SK-N-SH treated with all-trans-retinoic acid at 6 μM for 48 hours (cell line): ENCODE measurements at regions not wholly inside any gene's neighbourhood (a gene's known extent, or its start where the extent isn't known, plus 50 kb on each side); places are given as distances from the start of the nearest gene placed in this dataset.

ENCODE experiments used
- ARNTL ChIP-seq: fragments of 450-650 bp; formaldehyde crosslinking; IDR thresholded peaks from 2 replicates; pipeline ENCODE4 v1.5.0; 2020; ENCODE audit warnings: low read depth, mild to moderate bottlenecking, moderate library complexity, borderline replicate concordance
- GLIS3 ChIP-seq: fragments of 250-450 bp; sonication (Bioruptor Pico); IDR thresholded peaks from 2 replicates; pipeline ENCODE4 v1.5.0; 2020; ENCODE audit warnings: mild to moderate bottlenecking, moderate library complexity
- TCF4 ChIP-seq: fragments of 250-450 bp; sonication (Bioruptor Pico); IDR thresholded peaks from 2 replicates; pipeline ENCODE4 v1.8.0; 2021; ENCODE audit warnings: mild to moderate bottlenecking, moderate library complexity, borderline replicate concordance
- ZNF565 ChIP-seq: fragments of 450-650 bp; formaldehyde crosslinking; conservative IDR thresholded peaks from 2 replicates; pipeline ENCODE4 v1.5.0; 2020; ENCODE audit warnings: low read depth, mild to moderate bottlenecking, moderate library complexity
- TF ChIP-seq, protein P1 (sequence below): fragments of 250-450 bp; sonication (Bioruptor Pico); IDR thresholded peaks from 2 replicates; pipeline ENCODE4 v1.5.1; 2021; ENCODE audit warnings: mild to moderate bottlenecking, moderate library complexity
- TF ChIP-seq, protein P2 (sequence below): fragments of 250-450 bp; sonication (Bioruptor Pico); IDR thresholded peaks from 2 replicates; pipeline ENCODE4 v1.8.0; 2020; ENCODE audit warnings: mild to moderate bottlenecking, moderate library complexity, borderline replicate concordance

DNA sequence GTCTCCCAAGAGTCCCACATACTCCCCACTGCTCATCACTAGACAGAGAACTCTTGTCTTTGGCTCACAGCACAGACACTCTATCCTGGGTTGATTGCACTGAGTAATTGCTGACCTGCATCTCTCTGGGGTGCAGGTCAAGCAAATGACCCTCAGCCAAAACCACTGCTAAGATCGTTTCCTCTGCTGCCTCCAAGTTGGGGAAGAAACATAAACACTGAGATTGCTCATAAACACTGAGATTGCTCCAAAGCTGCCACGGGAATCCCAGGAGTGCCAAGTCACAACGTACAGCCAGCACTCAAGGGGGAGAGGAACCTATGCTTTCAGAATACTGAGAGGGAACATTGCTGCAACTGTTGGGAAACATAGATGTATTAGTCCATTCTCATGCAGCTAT lies 1402.1 kb upstream of the ACO1 start:
- no peak for TF ChIP-seq GLIS3 (CRISPR knock-in tag)
- TF ChIP-seq, protein P1, sequence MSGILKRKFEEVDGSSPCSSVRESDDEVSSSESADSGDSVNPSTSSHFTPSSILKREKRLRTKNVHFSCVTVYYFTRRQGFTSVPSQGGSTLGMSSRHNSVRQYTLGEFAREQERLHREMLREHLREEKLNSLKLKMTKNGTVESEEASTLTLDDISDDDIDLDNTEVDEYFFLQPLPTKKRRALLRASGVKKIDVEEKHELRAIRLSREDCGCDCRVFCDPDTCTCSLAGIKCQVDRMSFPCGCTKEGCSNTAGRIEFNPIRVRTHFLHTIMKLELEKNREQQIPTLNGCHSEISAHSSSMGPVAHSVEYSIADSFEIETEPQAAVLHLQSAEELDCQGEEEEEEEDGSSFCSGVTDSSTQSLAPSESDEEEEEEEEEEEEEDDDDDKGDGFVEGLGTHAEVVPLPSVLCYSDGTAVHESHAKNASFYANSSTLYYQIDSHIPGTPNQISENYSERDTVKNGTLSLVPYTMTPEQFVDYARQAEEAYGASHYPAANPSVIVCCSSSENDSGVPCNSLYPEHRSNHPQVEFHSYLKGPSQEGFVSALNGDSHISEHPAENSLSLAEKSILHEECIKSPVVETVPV: no peak
- TF ChIP-seq, protein P2, sequence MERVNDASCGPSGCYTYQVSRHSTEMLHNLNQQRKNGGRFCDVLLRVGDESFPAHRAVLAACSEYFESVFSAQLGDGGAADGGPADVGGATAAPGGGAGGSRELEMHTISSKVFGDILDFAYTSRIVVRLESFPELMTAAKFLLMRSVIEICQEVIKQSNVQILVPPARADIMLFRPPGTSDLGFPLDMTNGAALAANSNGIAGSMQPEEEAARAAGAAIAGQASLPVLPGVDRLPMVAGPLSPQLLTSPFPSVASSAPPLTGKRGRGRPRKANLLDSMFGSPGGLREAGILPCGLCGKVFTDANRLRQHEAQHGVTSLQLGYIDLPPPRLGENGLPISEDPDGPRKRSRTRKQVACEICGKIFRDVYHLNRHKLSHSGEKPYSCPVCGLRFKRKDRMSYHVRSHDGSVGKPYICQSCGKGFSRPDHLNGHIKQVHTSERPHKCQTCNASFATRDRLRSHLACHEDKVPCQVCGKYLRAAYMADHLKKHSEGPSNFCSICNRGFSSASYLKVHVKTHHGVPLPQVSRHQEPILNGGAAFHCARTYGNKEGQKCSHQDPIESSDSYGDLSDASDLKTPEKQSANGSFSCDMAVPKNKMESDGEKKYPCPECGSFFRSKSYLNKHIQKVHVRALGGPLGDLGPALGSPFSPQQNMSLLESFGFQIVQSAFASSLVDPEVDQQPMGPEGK (CRISPR knock-in tag): no peak
- TF ChIP-seq TCF4: no peak
- TF ChIP-seq ZNF565 (CRISPR knock-in tag): no peak
- TF ChIP-seq ARNTL (CRISPR knock-in tag): no peak
